GM21576 (cell line): ENCODE measurements at regions not wholly inside any gene's neighbourhood (a gene's known extent, or its start where the extent isn't known, plus 50 kb on each side); places are given as distances from the start of the nearest gene placed in this dataset.

ENCODE experiments used
- ATAC-seq: cut with Tn5 transposase; IDR thresholded peaks from one replicate; pipeline ENCODE4 v1.9.1; 2021; ENCODE audit warnings: mild to moderate bottlenecking, moderate library complexity; ENCODE audit not compliant: unreplicated experiment

GRCh38 chr13:34294483-34295129 is 476.7 kb downstream of the RFC3 start:
- ATAC-seq: no peak

GRCh38 chr13:34300559-34300958 is 482.6 kb downstream of the RFC3 start:
- ATAC-seq: no peak

GRCh38 chr13:34302596-34302995 is 484.6 kb downstream of the RFC3 start:
- ATAC-seq: no peak

- no peak for ATAC-seq
Measured at GRCh38 chr13:34303346-34303745, 485.4 kb downstream of the RFC3 start.

GRCh38 chr13:34307607-34308006 is 489.7 kb downstream of the RFC3 start:
- no peak for ATAC-seq

- ATAC-seq: no peak
Measured at GRCh38 chr13:34308725-34309124, 490.8 kb downstream of the RFC3 start.

DNA sequence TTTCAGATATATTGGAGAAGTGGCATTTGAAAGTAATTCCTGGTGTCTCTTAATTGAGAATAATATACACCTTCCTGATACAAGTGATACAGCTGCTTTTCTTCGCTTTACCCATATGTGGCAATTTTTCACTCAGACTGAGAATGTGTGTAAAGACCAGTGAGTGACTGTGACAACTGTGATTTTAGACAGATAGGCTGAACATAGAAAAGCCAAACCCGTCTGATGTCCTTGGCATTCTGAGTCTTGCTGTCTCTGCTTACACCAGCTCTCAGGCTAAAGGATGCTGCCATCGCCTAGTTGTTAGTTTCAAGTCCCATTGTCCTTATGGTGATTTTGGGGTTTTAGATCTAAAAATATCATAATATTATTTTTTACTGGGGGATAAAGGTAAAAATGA is 492.6 kb downstream of the RFC3 start:
- ATAC-seq: no peak

DNA sequence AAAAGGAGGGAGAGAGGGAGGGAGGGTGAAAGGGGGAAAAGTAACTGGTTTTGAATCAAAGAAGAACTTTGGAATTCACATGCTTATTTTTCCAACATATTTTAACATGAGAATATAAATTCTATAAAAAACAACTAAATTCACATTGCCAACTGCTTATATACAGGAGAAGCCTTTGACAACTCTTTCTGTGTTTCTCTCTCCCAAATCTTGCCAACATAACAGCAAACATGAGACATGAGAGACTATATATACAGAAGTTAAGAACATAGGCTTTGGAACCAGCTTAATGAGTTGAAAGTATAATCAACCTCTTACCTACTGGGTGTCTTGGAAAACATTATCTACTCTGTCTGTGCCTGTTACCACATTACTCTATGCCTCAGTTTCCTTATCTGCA is 493.3 kb downstream of the RFC3 start:
- no peak for ATAC-seq

GRCh38 chr13:34312578-34312977 is 494.6 kb downstream of the RFC3 start:
- no peak for ATAC-seq

GRCh38 chr13:34320084-34320483 is 502.1 kb downstream of the RFC3 start:
- ATAC-seq: no peak

DNA sequence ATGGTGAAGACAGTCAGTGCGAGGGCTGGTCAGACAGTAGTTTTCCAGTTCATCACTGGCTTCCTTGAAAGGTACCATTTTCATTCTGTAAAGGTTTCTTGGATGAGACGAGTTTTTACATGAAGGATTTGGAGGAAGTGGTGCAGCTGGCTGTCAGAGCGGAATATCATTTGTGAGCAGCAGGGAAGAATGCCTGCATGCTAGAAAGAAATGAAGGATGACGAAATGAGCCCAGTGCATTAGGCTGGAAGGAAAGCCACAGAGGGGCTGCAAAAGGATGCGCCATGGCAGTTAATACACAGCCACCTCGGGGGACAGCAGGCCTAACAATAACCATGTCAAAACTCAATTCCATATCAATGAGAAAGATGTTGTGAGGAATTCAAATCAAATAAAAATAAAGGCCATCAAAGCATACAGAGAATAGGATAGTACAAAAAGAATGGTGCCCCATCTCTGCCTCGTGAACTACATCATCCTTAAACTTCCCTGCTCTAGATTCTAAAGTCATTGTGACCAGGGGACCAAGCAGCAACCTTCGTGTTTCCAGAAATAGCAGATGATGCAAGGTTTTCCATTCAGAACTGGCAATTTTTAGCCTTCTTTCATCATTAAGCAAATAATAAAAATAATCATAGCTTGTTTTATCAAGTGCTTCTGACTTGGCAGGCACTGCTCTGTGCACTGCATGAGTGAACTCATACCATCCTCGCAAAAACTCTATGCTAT is 504.2 kb downstream of the RFC3 start:
- no peak for ATAC-seq

DNA sequence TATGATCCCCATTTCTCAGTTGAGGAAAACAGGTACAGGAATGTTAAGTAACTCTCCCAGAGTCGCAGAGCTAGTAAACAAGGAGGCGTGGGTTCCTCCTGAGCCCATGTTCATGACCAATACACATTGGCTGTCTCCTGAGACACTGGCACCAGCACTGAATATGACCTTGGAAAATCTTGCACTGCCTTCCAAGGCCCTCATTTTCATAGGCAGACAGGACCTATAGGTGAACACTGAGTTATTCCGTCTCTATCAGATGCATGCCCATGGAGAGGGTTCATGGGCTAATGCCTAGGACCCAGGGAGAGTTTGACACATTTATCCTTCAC is 504.8 kb downstream of the RFC3 start:
- no peak for ATAC-seq

- no peak for ATAC-seq
Measured at GRCh38 chr13:34335014-34336007, 517.4 kb downstream of the RFC3 start.

GRCh38 chr13:34338102-34338501 is 520.2 kb downstream of the RFC3 start:
- ATAC-seq: no peak

DNA sequence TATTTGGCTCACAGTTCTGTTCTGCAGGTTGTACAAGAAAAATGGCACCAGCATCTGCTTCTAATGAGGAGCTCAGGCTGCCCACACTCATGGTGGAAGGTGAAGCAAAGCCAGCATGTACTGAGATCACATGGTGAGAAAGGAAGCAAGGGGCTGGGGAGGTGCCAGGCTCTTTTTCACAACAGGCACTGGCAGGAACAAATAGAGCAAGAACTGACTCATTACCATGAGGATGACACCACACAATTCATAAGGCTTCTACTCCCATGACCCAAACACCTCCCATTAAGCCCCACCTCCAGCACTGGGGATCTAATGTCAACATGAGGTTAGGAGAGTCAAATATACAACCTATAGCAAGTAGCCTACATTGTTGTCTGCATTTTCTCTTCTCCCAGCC is 522.6 kb downstream of the RFC3 start:
- ATAC-seq: no peak

- ATAC-seq: no peak
Measured at GRCh38 chr13:34343413-34343940, 525.5 kb downstream of the RFC3 start.

- ATAC-seq: no peak
Measured at GRCh38 chr13:34344816-34345215, 526.9 kb downstream of the RFC3 start.

DNA sequence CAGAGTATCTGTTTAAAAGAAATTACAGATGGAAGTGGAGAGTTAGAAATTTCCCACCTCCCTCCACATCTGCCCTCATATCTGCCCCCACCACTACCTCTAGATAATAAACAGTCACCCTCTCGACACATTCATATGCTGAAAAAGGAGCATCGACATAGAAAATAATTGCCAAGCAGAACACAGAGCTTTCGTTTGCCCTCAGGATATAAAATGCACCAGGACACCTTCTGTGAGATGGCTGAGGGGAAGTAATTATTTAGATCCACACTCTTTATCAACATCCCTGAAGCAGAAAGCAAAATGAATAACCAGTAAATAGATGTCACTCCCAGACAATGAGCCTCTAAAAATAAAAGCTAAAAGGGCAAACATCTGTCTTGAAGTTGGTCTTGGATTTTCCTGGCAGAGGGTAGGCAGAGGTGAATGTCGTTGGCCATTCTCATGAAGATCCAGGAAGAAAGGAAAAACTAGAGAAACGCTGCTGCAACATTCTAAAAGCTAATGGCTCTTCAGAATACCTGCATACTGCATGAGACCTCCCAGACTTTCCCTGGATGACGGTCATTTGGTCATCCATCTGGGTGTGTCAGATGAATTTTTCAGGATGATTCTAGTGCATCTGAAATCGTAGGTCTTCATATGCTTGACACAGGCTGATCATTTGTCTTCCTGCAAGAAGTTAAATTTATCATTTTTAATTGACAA is 527.5 kb downstream of the RFC3 start:
- no peak for ATAC-seq

DNA sequence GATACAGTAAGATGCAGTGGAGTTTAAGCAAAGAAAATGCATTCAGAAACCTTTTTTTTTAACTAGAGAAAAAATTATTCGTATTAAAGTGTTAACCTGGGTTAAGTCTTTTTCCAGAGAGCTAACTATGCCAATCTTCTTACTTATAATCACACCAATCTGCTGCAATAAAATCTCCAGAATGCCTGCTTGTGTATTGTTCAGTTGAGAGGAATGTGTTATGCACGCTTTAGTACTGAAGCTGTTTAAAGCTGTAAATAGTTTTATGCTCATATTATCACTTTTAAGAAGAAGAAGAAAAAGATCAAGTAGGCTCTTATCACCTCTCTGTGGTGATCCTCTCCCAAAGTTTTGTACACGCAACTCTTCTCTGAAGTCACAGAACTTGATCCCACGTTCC is 528.7 kb downstream of the RFC3 start:
- no peak for ATAC-seq

DNA sequence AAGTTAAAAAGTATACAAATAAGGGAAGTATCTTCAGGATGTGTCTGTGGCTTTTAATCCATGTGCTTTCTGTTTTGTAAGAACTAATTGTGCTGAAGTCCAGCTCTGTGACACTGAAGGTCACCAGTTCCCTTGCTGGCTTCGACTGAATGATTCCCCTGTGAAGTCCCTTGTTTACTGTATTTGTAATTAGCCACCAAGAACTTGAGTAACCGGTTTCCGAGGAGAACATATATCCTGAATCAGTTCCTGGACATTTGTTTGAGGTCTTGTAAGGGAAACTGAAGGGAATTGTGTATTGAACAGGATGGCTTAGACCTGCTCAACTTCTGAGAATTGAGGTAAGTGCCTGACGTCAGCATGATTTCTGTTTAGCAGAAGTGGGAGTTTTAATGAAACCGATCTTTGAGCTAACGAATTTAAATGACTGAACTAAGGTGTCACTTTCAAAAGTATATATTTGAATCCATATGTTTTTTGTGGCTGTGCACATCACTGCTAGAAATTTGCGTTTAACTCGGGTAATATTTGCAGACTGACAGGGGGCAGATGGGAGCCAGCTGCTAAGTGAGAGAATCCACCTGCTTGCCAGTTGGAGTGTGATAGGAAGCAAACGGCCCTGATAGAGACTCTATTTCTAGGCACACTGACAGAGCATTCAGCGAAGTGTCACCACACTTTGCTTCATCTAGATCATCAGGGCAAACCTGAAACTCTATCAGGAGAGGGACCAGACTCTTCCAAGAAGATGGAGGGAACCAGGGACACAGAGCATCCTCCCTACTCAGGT is 530.0 kb downstream of the RFC3 start:
- ATAC-seq: no peak
